Right lobe of liver (tissue), 6 donors: ENCODE measurements at regions not wholly inside any gene's neighbourhood (a gene's known extent, or its start where the extent isn't known, plus 50 kb on each side); places are given as distances from the start of the nearest gene placed in this dataset.

Source experiments
- ATAC-seq, 4 donors: fragments of 200-7000 bp; cut with Tn5 transposase; one replicate each; pipeline ENCODE4 v1.9.1; 2020; ENCODE audit warnings: mild to moderate bottlenecking in 4 of 4, moderate library complexity in 4 of 4
- DNase-seq, 3 donors: peaks; one replicate each; pipeline ENCODE4 v3.0.0-alpha.2; 2020
- H3K27ac ChIP-seq, 3 donors: fragments of 200-600 bp; one replicate each; pipeline ENCODE4 v1.8.0; 2022
- H3K27me3 ChIP-seq, 2 donors: fragments of 200-600 bp; one replicate each; pipeline ENCODE4 v1.8.0; 2022
- H3K36me3 ChIP-seq, 4 donors: fragments of 200-600 bp; sonication (generic) in 1 of 4; one replicate each; pipeline versions ENCODE4 v1.5.1 to v1.8.0; 2017 to 2022; ENCODE audit warnings: control low read depth in 1 of 4
- H3K4me1 ChIP-seq, 4 donors: fragments of 200-600 bp; sonication (generic) in 1 of 4; one replicate each; pipeline versions ENCODE4 v1.5.1 to v1.8.0; 2017 to 2022; ENCODE audit warnings: control low read depth in 1 of 4
- H3K4me3 ChIP-seq, 3 donors: fragments of 200-600 bp; one replicate each; pipeline ENCODE4 v1.8.0; 2022
- H3K9me3 ChIP-seq, 4 donors: fragments of 200-600 bp; sonication (generic) in 1 of 4; one replicate each; pipeline versions ENCODE4 v1.5.1 to v1.8.0; 2017 to 2022; ENCODE audit warnings: control low read depth in 1 of 4
- POLR2A ChIP-seq: fragments of 450-650 bp; IDR thresholded peaks from one replicate; pipeline ENCODE4 v1.6.1; 2017; ENCODE audit warnings: antibody characterized with exemption, mild to moderate bottlenecking
- WGBS: methylation state at CpG from one replicate; pipeline ENCODE4 v1.1.6; 2018; ENCODE audit warnings: low coverage, low lambda C conversion rate; ENCODE audit not compliant: insufficient coverage; ENCODE audit errors: missing lambda C conversion rate; 5-methylcytosine and 5-hydroxymethylcytosine counted together
- intact Hi-C, 2 donors: fragments of 100-400 bp; cut with DNase I; formaldehyde crosslinking; loops; one replicate each; pipeline versions ENCODE4 v1.11.2 to v1.14.1; 2022
- TF ChIP-seq, protein P1 (sequence below), 4 donors: fragments of 200-600 bp in 3 of 4; fragments of 450-650 bp in 1 of 4; IDR thresholded peaks; one replicate each; pipeline versions ENCODE4 v1.5.1 to v1.8.0; 2016 to 2022; ENCODE audit warnings: antibody characterized with exemption in 4 of 4, mild to moderate bottlenecking in 2 of 4
- donor health status: DM: no; HTN: yes; CAD: no.
- donor health status: DM: no; HTN: no; CAD: no.
- donor health status: DM: no; HTN: no; CAD: no.
- donor health status: DM: no; HTN: yes; CAD: no.
- donor health status: DM: no; HTN: yes; CAD: no.

DNA sequence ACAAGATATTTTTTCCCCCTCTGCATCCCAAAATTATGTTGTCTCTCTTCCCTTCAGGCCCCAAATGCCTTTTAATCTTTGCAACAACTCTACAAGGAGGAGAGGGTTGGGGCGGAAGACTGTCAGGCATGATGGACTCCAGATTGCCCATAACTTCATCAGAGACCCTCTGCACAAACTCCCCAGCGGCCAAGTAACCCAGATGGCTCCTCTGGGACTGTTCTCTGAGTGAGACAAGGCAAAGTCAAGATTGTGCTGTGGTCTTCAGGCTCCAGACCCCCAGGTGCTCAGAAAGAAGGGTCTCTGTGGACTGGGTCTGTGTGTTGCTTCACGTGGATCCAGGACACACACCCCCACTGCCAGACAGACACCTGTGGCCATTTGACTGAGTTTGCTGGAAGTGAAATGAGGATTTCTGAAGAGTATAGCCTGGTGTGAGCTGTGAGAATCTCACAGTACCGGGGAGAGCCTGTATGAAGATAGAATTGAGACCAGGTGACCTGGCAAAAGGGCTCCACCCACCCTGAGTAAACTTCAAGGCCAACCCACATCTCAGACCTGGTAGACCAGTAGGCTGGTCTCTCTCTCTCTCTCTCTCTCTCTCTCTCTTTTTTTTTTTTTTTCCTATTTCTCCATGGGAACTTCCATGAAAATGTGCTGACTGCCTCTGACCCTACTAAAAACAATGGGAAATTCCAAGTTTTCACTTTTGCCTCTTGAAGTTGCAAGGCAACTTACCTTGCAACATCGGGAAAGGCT lies 354.1 kb downstream of the SOX9 start:
- no peaks in the 10 kb centered on the region for H3K4me1 ChIP-seq
- no peak overlapping the region for H3K4me3 ChIP-seq
- intact Hi-C loops: no loop called here
- H3K27ac ChIP-seq: no peak overlapping the region
- TF ChIP-seq, protein P1, sequence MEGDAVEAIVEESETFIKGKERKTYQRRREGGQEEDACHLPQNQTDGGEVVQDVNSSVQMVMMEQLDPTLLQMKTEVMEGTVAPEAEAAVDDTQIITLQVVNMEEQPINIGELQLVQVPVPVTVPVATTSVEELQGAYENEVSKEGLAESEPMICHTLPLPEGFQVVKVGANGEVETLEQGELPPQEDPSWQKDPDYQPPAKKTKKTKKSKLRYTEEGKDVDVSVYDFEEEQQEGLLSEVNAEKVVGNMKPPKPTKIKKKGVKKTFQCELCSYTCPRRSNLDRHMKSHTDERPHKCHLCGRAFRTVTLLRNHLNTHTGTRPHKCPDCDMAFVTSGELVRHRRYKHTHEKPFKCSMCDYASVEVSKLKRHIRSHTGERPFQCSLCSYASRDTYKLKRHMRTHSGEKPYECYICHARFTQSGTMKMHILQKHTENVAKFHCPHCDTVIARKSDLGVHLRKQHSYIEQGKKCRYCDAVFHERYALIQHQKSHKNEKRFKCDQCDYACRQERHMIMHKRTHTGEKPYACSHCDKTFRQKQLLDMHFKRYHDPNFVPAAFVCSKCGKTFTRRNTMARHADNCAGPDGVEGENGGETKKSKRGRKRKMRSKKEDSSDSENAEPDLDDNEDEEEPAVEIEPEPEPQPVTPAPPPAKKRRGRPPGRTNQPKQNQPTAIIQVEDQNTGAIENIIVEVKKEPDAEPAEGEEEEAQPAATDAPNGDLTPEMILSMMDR (IDR thresholded peaks at IDR 0.05): no peak
- no peak for TF ChIP-seq POLR2A
- WGBS: 64% methylated on average over 5 of the region's 5 CpGs
- ATAC-seq (no peak), DNase-seq (no peak)
- H3K9me3 ChIP-seq: no peaks in the 10 kb centered on the region
- no peaks in the 10 kb centered on the region for H3K27me3 ChIP-seq
- H3K36me3 ChIP-seq: no peaks in the 10 kb centered on the region

DNA sequence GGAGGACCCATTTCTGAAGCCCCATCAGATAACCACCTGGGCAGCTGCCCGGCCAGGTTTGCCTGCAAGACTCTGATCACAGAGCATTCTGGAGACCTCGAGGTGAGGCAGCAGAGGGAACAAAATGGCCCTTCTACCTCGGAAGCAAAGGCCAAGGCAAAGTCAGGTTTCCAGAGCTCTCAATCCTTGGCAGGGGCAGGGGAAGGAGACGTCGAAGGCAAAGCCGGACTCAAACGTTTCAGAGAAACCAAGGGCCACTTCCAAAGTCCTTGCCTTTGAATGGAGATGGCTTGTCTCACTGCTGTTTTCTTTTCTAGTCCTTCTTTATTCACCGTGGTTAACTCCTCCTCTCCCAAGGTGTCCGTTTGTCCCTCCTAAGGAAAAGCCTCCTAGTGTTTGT lies 355.3 kb downstream of the SOX9 start:
- Histone ChIP-seq H3K4me3 (no peak overlapping the region), H3K4me1 (no peaks in the 10 kb centered on the region)
- ATAC-seq: no peak

GRCh38 chr17:72476575-72476986 lies 355.8 kb downstream of the SOX9 start:
- ATAC-seq (no peak), DNase-seq (no peak)
- Histone ChIP-seq H3K36me3 (no peaks in the 10 kb centered on the region), H3K4me1 (no peaks in the 10 kb centered on the region), H3K9me3 (no peaks in the 10 kb centered on the region), H3K27me3 (no peaks in the 10 kb centered on the region), H3K27ac (no peak overlapping the region), H3K4me3 (no peak overlapping the region)
- TF ChIP-seq, protein P1 (IDR thresholded peaks at IDR 0.05): no peak
- no peak for TF ChIP-seq POLR2A
- intact Hi-C loops: no loop called here
- WGBS: 5% methylated on average over 12 of the region's 12 CpGs

More for the DNA sequence above, 355.3 kb downstream of the SOX9 start:
- intact Hi-C loops: no loop called here
- Histone ChIP-seq H3K9me3 (no peaks in the 10 kb centered on the region), H3K27me3 (no peaks in the 10 kb centered on the region), H3K27ac (no peak overlapping the region), H3K36me3 (no peaks in the 10 kb centered on the region)
- DNase-seq: no peak
- no peak for TF ChIP-seq POLR2A
- TF ChIP-seq, protein P1 (IDR thresholded peaks at IDR 0.05): no peak
- 22% methylated on average over 5 of the region's 9 CpGs for WGBS

DNA sequence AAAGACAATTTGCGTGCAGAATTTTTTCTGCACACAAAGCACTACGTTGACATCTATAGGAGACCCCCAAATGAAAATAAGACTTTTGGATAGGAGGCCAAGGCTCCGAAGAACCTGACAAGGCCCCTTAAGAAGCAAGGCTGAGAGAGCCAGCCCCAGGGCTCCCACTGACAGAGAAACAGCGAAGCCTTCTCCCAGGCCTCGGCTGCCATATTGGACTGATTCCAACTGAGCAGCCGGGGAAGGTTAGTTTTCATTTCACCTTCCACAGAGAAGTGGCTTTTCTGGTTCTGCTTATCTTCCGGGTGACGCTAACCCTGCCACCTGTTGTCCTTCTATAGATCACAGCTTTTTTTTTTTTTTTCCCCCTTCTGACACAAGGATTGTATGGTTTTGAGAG lies 356.7 kb downstream of the SOX9 start:
- TF ChIP-seq, protein P1 (IDR thresholded peaks at IDR 0.05): no peak
- TF ChIP-seq POLR2A: no peak
- H3K36me3 ChIP-seq: no peaks in the 10 kb centered on the region
- H3K27me3 ChIP-seq: no peaks in the 10 kb centered on the region
- 67% methylated on average over 5 of the region's 8 CpGs for WGBS
- DNase-seq: no peak
- intact Hi-C loops: no loop called here
- H3K9me3 ChIP-seq: no peaks in the 10 kb centered on the region
- H3K4me3 ChIP-seq: no peak overlapping the region
- H3K27ac ChIP-seq: no peak overlapping the region
- H3K4me1 ChIP-seq: no peaks in the 10 kb centered on the region
- ATAC-seq: no peak
